Keratinocyte (primary cell): ENCODE measurements at regions not wholly inside any gene's neighbourhood (a gene's known extent, or its start where the extent isn't known, plus 50 kb on each side); places are given as distances from the start of the nearest gene placed in this dataset.
"Not testable (repeated sequence)": the region's sequence is repeated elsewhere in the genome, so short reads cannot be mapped to it uniquely, and the experiment has no call there.

Experiments used
- DNase-seq: peaks from one replicate; pipeline ENCODE4 v3.0.0-alpha.2; 2011; ENCODE audit warnings: low read depth, missing footprints, low spot score
- FAIRE-seq: peaks from 2 replicates; lab custom pipeline; 2011; peaks lifted over from hg19 to GRCh38; lab: Jason Lieb, UNC
- H2AFZ ChIP-seq: 2 replicates; pipeline ENCODE4 v1.6.0; 2012; ENCODE audit warnings: low read length, control low read depth, inconsistent platforms; ENCODE audit not compliant: control insufficient read depth
- H3K27ac ChIP-seq: 2 replicates; pipeline ENCODE4 v1.5.1; 2011; ENCODE audit warnings: low read length; ENCODE audit not compliant: control insufficient read depth, insufficient read depth
- H3K27me3 ChIP-seq: 3 replicates; pipeline ENCODE4 v1.6.0; 2011; ENCODE audit warnings: low read length; ENCODE audit not compliant: control insufficient read depth, insufficient read depth; ENCODE audit errors: extremely low read depth
- H3K36me3 ChIP-seq, 2 experiments: 2 replicates in 1 of 2; 3 replicates in 1 of 2; pipeline ENCODE4 v1.5.1; 2011; ENCODE audit warnings: low read length in 2 of 2, mild to moderate bottlenecking in 1 of 2; ENCODE audit not compliant: control insufficient read depth in 2 of 2, insufficient read depth in 2 of 2; ENCODE audit errors: extremely low read depth in 1 of 2
- H3K4me1 ChIP-seq: 3 replicates; pipeline ENCODE4 v1.5.1; 2011; ENCODE audit warnings: low read length; ENCODE audit not compliant: control insufficient read depth, insufficient read depth; ENCODE audit errors: extremely low read depth
- H3K4me2 ChIP-seq: 3 replicates; pipeline ENCODE4 v1.6.0; 2011; ENCODE audit warnings: low read depth, low read length; ENCODE audit not compliant: control insufficient read depth, insufficient read depth; ENCODE audit errors: extremely low read depth
- H3K4me3 ChIP-seq, 3 experiments: fragments of 200-600 bp in 1 of 3; sonication (generic) in 1 of 3; 2 replicates in 2 of 3; 3 replicates in 1 of 3; pipeline ENCODE4 v1.5.1; 2011 to 2016; ENCODE audit warnings: low read length in 3 of 3, mild to moderate bottlenecking in 3 of 3, control low read depth in 2 of 3, inconsistent platforms in 1 of 3, low read depth in 1 of 3, mixed read lengths in 1 of 3, mixed run types in 1 of 3, moderate library complexity in 1 of 3; ENCODE audit not compliant: control insufficient read depth in 2 of 3, insufficient read depth in 2 of 3; ENCODE audit errors: extremely low read depth in 1 of 3
- H3K79me2 ChIP-seq: 2 replicates; pipeline ENCODE4 v1.6.0; 2012; ENCODE audit warnings: low read length; ENCODE audit not compliant: control insufficient read depth, insufficient read depth
- H3K9ac ChIP-seq: 3 replicates; pipeline ENCODE4 v1.6.0; 2011; ENCODE audit warnings: low read length; ENCODE audit not compliant: control insufficient read depth, insufficient read depth; ENCODE audit errors: extremely low read depth
- H3K9me1 ChIP-seq: 3 replicates; pipeline ENCODE4 v1.6.0; 2011; ENCODE audit warnings: low read length; ENCODE audit not compliant: control insufficient read depth, insufficient read depth; ENCODE audit errors: extremely low read depth
- H3K9me3 ChIP-seq: 2 replicates; pipeline ENCODE4 v1.5.1; 2012; ENCODE audit warnings: low read depth, low read length; ENCODE audit not compliant: control insufficient read depth
- H4K20me1 ChIP-seq: 3 replicates; pipeline ENCODE4 v1.6.0; 2011; ENCODE audit warnings: low read length; ENCODE audit not compliant: control insufficient read depth, insufficient read depth; ENCODE audit errors: extremely low read depth
- CTCF ChIP-seq, 3 experiments: IDR thresholded peaks in 1 of 3; conservative IDR thresholded peaks in 1 of 3; optimal IDR thresholded peaks in 1 of 3; 2 replicates in 2 of 3; 3 replicates in 1 of 3; pipeline versions ENCODE3 to v1.5.1; 2011; ENCODE audit warnings: low read length in 3 of 3, mild to moderate bottlenecking in 3 of 3, moderate library complexity in 2 of 3, control low read depth in 1 of 3, inconsistent platforms in 1 of 3; ENCODE audit not compliant: insufficient read depth in 2 of 3; ENCODE audit errors: extremely low read depth in 1 of 3
- EZH2 ChIP-seq: IDR thresholded peaks from one replicate; pipeline ENCODE4 v1.6.1; 2012; ENCODE audit warnings: inconsistent platforms, mild to moderate bottlenecking, low read length, moderate library complexity
- dilution Hi-C: fragments of 300-500 bp; cut with MboI; formaldehyde crosslinking; loops from one replicate; pipeline ENCODE4 v1.7.0; 2020; ENCODE audit warnings: low sequenced_read_pairs; ENCODE audit not compliant: extremely low pct_ligation_motif_present

- Histone ChIP-seq H4K20me1 (no peaks in the 10 kb centered on the region), H3K9ac (no peak overlapping the region), H3K27ac (no peak overlapping the region), H3K9me3 (no peaks in the 10 kb centered on the region), H3K79me2 (no peaks in the 10 kb centered on the region), H3K36me3 (no peaks in the 10 kb centered on the region), H3K4me2 (no peak overlapping the region), H2AFZ (no peak overlapping the region), H3K4me1 (no peaks in the 10 kb centered on the region), H3K4me3 (no peak overlapping the region), H3K9me1 (no peaks in the 10 kb centered on the region), H3K27me3 (no peaks in the 10 kb centered on the region)
- dilution Hi-C loops: no loop called here
- no peak for DNase-seq
- no peak for FAIRE-seq
- TF ChIP-seq CTCF (optimal IDR thresholded peaks at IDR 0.05 in 1 of 3, IDR thresholded peaks at IDR 0.05 in 1 of 3, conservative IDR thresholded peaks at IDR 0.05 in 1 of 3; ENCODE audit: extremely low read depth in 1 of 3, insufficient read depth in 2 of 3, low read length in 3 of 3) (no peak), EZH2 (no peak)
Measured at GRCh38 chr5:136453986-136454758, 88.8 kb upstream of the TRPC7 start.

- Histone ChIP-seq H3K4me3 (no peak overlapping the region), H4K20me1 (no peaks in the 10 kb centered on the region), H3K9ac (no peak overlapping the region), H2AFZ (no peak overlapping the region), H3K79me2 (no peaks in the 10 kb centered on the region), H3K9me1 (no peaks in the 10 kb centered on the region), H3K4me1 (no peaks in the 10 kb centered on the region), H3K4me2 (no peak overlapping the region), H3K36me3 (no peaks in the 10 kb centered on the region), H3K9me3 (no peaks in the 10 kb centered on the region), H3K27me3 (no peaks in the 10 kb centered on the region), H3K27ac (no peak overlapping the region)
- dilution Hi-C loops: no loop called here
- FAIRE-seq (no peak), DNase-seq (no peak)
- TF ChIP-seq EZH2: no peak
- no peak for TF ChIP-seq CTCF (optimal IDR thresholded peaks at IDR 0.05 in 1 of 3, IDR thresholded peaks at IDR 0.05 in 1 of 3, conservative IDR thresholded peaks at IDR 0.05 in 1 of 3; ENCODE audit: extremely low read depth in 1 of 3, insufficient read depth in 2 of 3, low read length in 3 of 3)
Measured at GRCh38 chr5:136453199-136453598, 87.9 kb upstream of the TRPC7 start.

- H3K4me1 ChIP-seq, H3K4me3 ChIP-seq, DNase-seq, H3K36me3 ChIP-seq, H2AFZ ChIP-seq, FAIRE-seq, H3K79me2 ChIP-seq, H3K27ac ChIP-seq, H3K9me3 ChIP-seq, H3K9me1 ChIP-seq, dilution Hi-C loops, H3K9ac ChIP-seq, H4K20me1 ChIP-seq, H3K4me2 ChIP-seq, H3K27me3 ChIP-seq: not testable (repeated sequence)
Measured at GRCh38 chr5:136447576-136447975, 82.2 kb upstream of the TRPC7 start.
